IMR-90 (cell line): ENCODE measurements at regions not wholly inside any gene's neighbourhood (a gene's known extent, or its start where the extent isn't known, plus 50 kb on each side); places are given as distances from the start of the nearest gene placed in this dataset.
A peak's percentile ranks its signal among the peaks of the same experiment; 100 is the strongest.

ENCODE experiments used
- ATAC-seq: fragments of 200-7000 bp; cut with Tn5 transposase; 2 replicates; pipeline ENCODE4 v1.9.1; 2020; ENCODE audit warnings: low read depth, mild to moderate bottlenecking, moderate library complexity
- BruUV-seq: library from RNA; stranded (reverse); fragments of 400-500 nt; replicated peaks from 2 replicates; lab custom pipeline; 2021; lab: Mats Ljungman, UMichigan
- CTCF ChIA-PET: fragments of 300-600 bp; formaldehyde crosslinking; extraction: SDS; loops from one replicate; lab custom pipeline; 2021; ENCODE audit warnings: antibody characterized with exemption; lab: Yijun Ruan, JAX
- POLR2A ChIA-PET: fragments of 300-600 bp; sonication (Branson Sonifier 250); formaldehyde crosslinking; loops from one replicate; lab custom pipeline; 2022; ENCODE audit warnings: antibody characterized with exemption; ENCODE audit not compliant: unreplicated experiment; lab: Charles Lee
- DNase-seq: peaks from one replicate; pipeline ENCODE4 v3.0.0; 2013
- H2AFZ ChIP-seq: replicated peaks from 2 replicates; pipeline ENCODE3; 2013; ENCODE audit warnings: low read length, mild to moderate bottlenecking; ENCODE audit not compliant: poor library complexity
- H2AK5ac ChIP-seq: 2 replicates; pipeline ENCODE4 v1.6.1; 2013; ENCODE audit warnings: low read depth, low read length, inconsistent platforms
- H2AK9ac ChIP-seq: replicated peaks from 2 replicates; pipeline ENCODE3; 2013; ENCODE audit warnings: mild to moderate bottlenecking, low read depth, low read length, moderate library complexity; ENCODE audit not compliant: poor library complexity
- H2BK120ac ChIP-seq: 2 replicates; pipeline ENCODE4 v1.6.1; 2013; ENCODE audit warnings: low read depth, low read length, inconsistent platforms
- H2BK15ac ChIP-seq: 3 replicates; pipeline ENCODE4 v1.6.1; 2013; ENCODE audit warnings: low read depth, low read length, inconsistent platforms
- H2BK20ac ChIP-seq: 2 replicates; pipeline ENCODE4 v1.6.1; 2013; ENCODE audit warnings: low read depth, mild to moderate bottlenecking, inconsistent platforms, low read length, moderate library complexity
- H2BK5ac ChIP-seq: 2 replicates; pipeline ENCODE4 v1.6.1; 2013; ENCODE audit warnings: mild to moderate bottlenecking, low read depth, low read length, inconsistent platforms; ENCODE audit not compliant: poor library complexity, severe bottlenecking
- H3K14ac ChIP-seq: replicated peaks from 2 replicates; pipeline ENCODE4 v1.6.1; 2013; ENCODE audit warnings: low read depth, low read length, inconsistent platforms
- H3K18ac ChIP-seq: 2 replicates; pipeline ENCODE4 v1.6.1; 2013; ENCODE audit warnings: low read depth, low read length, control low read depth
- H3K23ac ChIP-seq: 2 replicates; pipeline ENCODE4 v1.6.1; 2013; ENCODE audit warnings: low read depth, low read length, inconsistent platforms
- H3K27ac ChIP-seq: 2 replicates; pipeline ENCODE4 v1.5.1; 2013; ENCODE audit warnings: mild to moderate bottlenecking, control low read depth, low read length; ENCODE audit not compliant: insufficient read depth
- H3K27me3 ChIP-seq: 2 replicates; pipeline ENCODE4 v1.6.1; 2013; ENCODE audit warnings: low read length; ENCODE audit not compliant: control insufficient read depth, insufficient read depth
- H3K36me3 ChIP-seq: 2 replicates; pipeline ENCODE4 v1.6.1; 2013; ENCODE audit warnings: low read length, mixed read lengths; ENCODE audit not compliant: control insufficient read depth, insufficient read depth
- H3K4ac ChIP-seq: 2 replicates; pipeline ENCODE4 v1.6.1; 2013; ENCODE audit warnings: low read depth, low read length, inconsistent platforms
- H3K4me1 ChIP-seq: 2 replicates; pipeline ENCODE4 v1.6.1; 2013; ENCODE audit warnings: low read length, mixed read lengths; ENCODE audit not compliant: control insufficient read depth, insufficient read depth
- H3K4me2 ChIP-seq: 2 replicates; pipeline ENCODE4 v1.6.1; 2013; ENCODE audit warnings: low read depth, mild to moderate bottlenecking, control low read depth, low read length, moderate library complexity
- H3K4me3 ChIP-seq: 2 replicates; pipeline ENCODE4 v1.5.1; 2013; ENCODE audit warnings: low read depth, mild to moderate bottlenecking, control low read depth, low read length, moderate library complexity; ENCODE audit not compliant: insufficient read depth
- H3K56ac ChIP-seq: 2 replicates; pipeline ENCODE4 v1.6.1; 2013; ENCODE audit warnings: low read length, inconsistent platforms; ENCODE audit not compliant: insufficient read depth; ENCODE audit errors: extremely low read depth
- H3K79me1 ChIP-seq, 2 experiments: 2 replicates each; pipeline ENCODE4 v1.6.1; 2013; ENCODE audit warnings: low read length in 2 of 2, inconsistent platforms in 1 of 2, low read depth in 1 of 2
- H3K9ac ChIP-seq: 2 replicates; pipeline ENCODE4 v1.6.1; 2013; ENCODE audit warnings: low read depth, low read length, control low read depth
- H3K9me1 ChIP-seq: 2 replicates; pipeline ENCODE4 v1.6.1; 2013; ENCODE audit warnings: low read length, inconsistent platforms; ENCODE audit not compliant: insufficient read depth
- H3K9me3 ChIP-seq: 2 replicates; pipeline ENCODE4 v1.6.1; 2013; ENCODE audit warnings: low read length; ENCODE audit not compliant: control insufficient read depth, insufficient read depth
- H4K20me1 ChIP-seq: 2 replicates; pipeline ENCODE4 v1.6.1; 2013; ENCODE audit warnings: low read length, inconsistent platforms; ENCODE audit not compliant: insufficient read depth
- H4K5ac ChIP-seq: 2 replicates; pipeline ENCODE4 v1.6.1; 2013; ENCODE audit warnings: mild to moderate bottlenecking, low read depth, low read length, control low read depth
- H4K8ac ChIP-seq, 2 experiments: 2 replicates each; pipeline ENCODE4 v1.6.1; 2013; ENCODE audit warnings: low read depth in 2 of 2, low read length in 2 of 2, control low read depth in 1 of 2, inconsistent platforms in 1 of 2
- H4K91ac ChIP-seq: 2 replicates; pipeline ENCODE4 v1.6.1; 2013; ENCODE audit warnings: low read depth, low read length, inconsistent platforms; ENCODE audit not compliant: insufficient read depth
- BHLHE40 ChIP-seq: fragments of 150-350 bp; IDR thresholded peaks from 2 replicates; pipeline ENCODE4 v1.6.1; 2016; ENCODE audit warnings: mild to moderate bottlenecking, low read depth, low read length
- CHD1 ChIP-seq: IDR thresholded peaks from 2 replicates; pipeline ENCODE4 v1.6.1; 2012; ENCODE audit warnings: low read depth, low read length, improper control_type of control experiment
- ELK1 ChIP-seq: fragments of 150-350 bp; IDR thresholded peaks from 2 replicates; pipeline ENCODE4 v1.6.1; 2016; ENCODE audit warnings: low read depth, mild to moderate bottlenecking, low read length, moderate library complexity, borderline replicate concordance
- FOS ChIP-seq: fragments of 150-350 bp; IDR thresholded peaks from 2 replicates; pipeline ENCODE4 v1.6.1; 2016; ENCODE audit warnings: low read depth, low read length
- MAFK ChIP-seq: IDR thresholded peaks from 2 replicates; pipeline ENCODE4 v1.6.1; 2012; ENCODE audit warnings: low read depth, low read length, improper control_type of control experiment
- MAZ ChIP-seq: IDR thresholded peaks from 2 replicates; pipeline ENCODE4 v1.6.1; 2012; ENCODE audit warnings: low read depth, mild to moderate bottlenecking, low read length, improper control_type of control experiment, moderate library complexity, borderline replicate concordance
- MXI1 ChIP-seq: IDR thresholded peaks from 2 replicates; pipeline ENCODE4 v1.6.1; 2012; ENCODE audit warnings: low read depth, mild to moderate bottlenecking, low read length, moderate library complexity, borderline replicate concordance
- NFE2L2 ChIP-seq: fragments of 150-350 bp; IDR thresholded peaks from 2 replicates; pipeline ENCODE4 v1.6.1; 2016; ENCODE audit warnings: low read depth, mild to moderate bottlenecking, low read length
- POLR2A ChIP-seq: IDR thresholded peaks from 2 replicates; pipeline ENCODE4 v1.6.1; 2012; ENCODE audit warnings: mild to moderate bottlenecking, low read depth, low read length
- RAD21 ChIP-seq: IDR thresholded peaks from 2 replicates; pipeline ENCODE4 v1.6.1; 2012; ENCODE audit warnings: low read length, improper control_type of control experiment
- RCOR1 ChIP-seq: IDR thresholded peaks from 2 replicates; pipeline ENCODE4 v1.6.1; 2012; ENCODE audit warnings: mild to moderate bottlenecking, low read length, improper control_type of control experiment; ENCODE audit not compliant: insufficient replicate concordance
- RFX5 ChIP-seq: IDR thresholded peaks from 2 replicates; pipeline ENCODE4 v1.8.0; 2012; ENCODE audit warnings: low read depth, mild to moderate bottlenecking, low read length, moderate library complexity
- SMC3 ChIP-seq: fragments of 150-350 bp; IDR thresholded peaks from 2 replicates; pipeline ENCODE4 v1.6.1; 2016; ENCODE audit warnings: low read depth, mild to moderate bottlenecking, antibody characterized with exemption, low read length, moderate library complexity
- WGBS, 2 experiments: methylation state at CpG; one replicate each; pipeline versions ENCODE4 v1.1.5 to v1.1.7; 2013; ENCODE audit warnings: missing lambda C conversion rate in 2 of 2; ENCODE audit not compliant: insufficient read length in 1 of 2; ENCODE audit errors: extremely low coverage in 2 of 2; 5-methylcytosine and 5-hydroxymethylcytosine counted together
- dilution Hi-C: fragments of 300-500 bp; cut with HindIII; formaldehyde crosslinking; loops from one replicate; pipeline ENCODE4 v1.14.3; 2018; ENCODE audit warnings: low sequenced_read_pairs; ENCODE audit not compliant: unreplicated experiment
- in situ Hi-C: fragments of 300-500 bp; cut with MboI; formaldehyde crosslinking; loops from 3 replicates; pipeline ENCODE4 v1.14.3; 2019; ENCODE audit warnings: low sequenced_read_pairs, inconsistent platforms, mixed read lengths
- intact Hi-C: fragments of 100-400 bp; cut with micrococcal nuclease; formaldehyde crosslinking; loops from 2 replicates; pipeline ENCODE4 v1.10.0; 2022
- TF ChIP-seq, protein P1 (sequence below): conservative IDR thresholded peaks from 2 replicates; pipeline ENCODE4 v1.5.1; 2012; ENCODE audit warnings: mild to moderate bottlenecking, low read depth, low read length, improper control_type of control experiment
- TF ChIP-seq, protein P2 (sequence below): fragments of 150-350 bp; IDR thresholded peaks from 2 replicates; pipeline ENCODE4 v1.6.1; 2017; ENCODE audit warnings: mild to moderate bottlenecking, antibody characterized with exemption, low read length, low read depth

GRCh38 chr2:64348386-64349130 lies 105.4 kb upstream of the LGALSL start:
- H3K4me3 ChIP-seq, result no peak overlapping the region
- H3K9me3 ChIP-seq, result no peaks in the 10 kb centered on the region
- no TSS peak for BruUV-seq
- no peaks in the 10 kb centered on the region for H3K9me1 ChIP-seq
- H3K27me3 ChIP-seq, result peaks cover 14% of the 10 kb centered on the region
- no peak overlapping the region for H3K23ac ChIP-seq
- no peaks in the 10 kb centered on the region for H3K79me1 ChIP-seq
- H2AK9ac ChIP-seq, result no peak overlapping the region
- intact Hi-C loops, result no loop called here
- WGBS, 2 experiments, result no CpG with 5 or more reads among the region's 6 CpGs
- DNase-seq (peak; percentile 25), ATAC-seq (peak; percentile 54; the same call in 1 of the 2 replicates)
- H3K56ac ChIP-seq, result no peak overlapping the region
- no peak overlapping the region for H3K18ac ChIP-seq
- no peak overlapping the region for H4K5ac ChIP-seq
- no peak overlapping the region for H2BK20ac ChIP-seq
- CTCF ChIA-PET, result interaction anchor here (1.5 to 1.6 kb wide), 2 partner anchors 18 to 140 kb away, joined by 3 to 4 read pairs; no protein-coding TSS in a partner anchor
- no peak overlapping the region for H2AK5ac ChIP-seq
- POLR2A ChIA-PET, result no interaction called here
- peaks cover 1% of the 10 kb centered on the region; the same call in 1 of the 2 replicates for H3K4me1 ChIP-seq
- no peak overlapping the region for H4K8ac ChIP-seq
- no peak overlapping the region for H2BK120ac ChIP-seq
- H3K14ac ChIP-seq, result no peak overlapping the region
- no peak overlapping the region for H2AFZ ChIP-seq
- no peak overlapping the region for H3K27ac ChIP-seq
- H3K36me3 ChIP-seq, result no peaks in the 10 kb centered on the region
- no peak overlapping the region for H2BK15ac ChIP-seq
- no peak overlapping the region for H3K4ac ChIP-seq
- no peak overlapping the region for H2BK5ac ChIP-seq
- H3K9ac ChIP-seq, result no peak overlapping the region
- dilution Hi-C loops, result no loop called here
- in situ Hi-C loops, result loop anchor here (25.0 kb wide), 1 partner anchor 689 kb away; no protein-coding TSS in a partner anchor
- no peak overlapping the region for H4K91ac ChIP-seq
- no peaks in the 10 kb centered on the region for H4K20me1 ChIP-seq
- peak overlapping the region; percentile 14; the same call in 1 of the 2 replicates for H3K4me2 ChIP-seq
- TF ChIP-seq MAFK (no peak), MAZ (no peak), NFE2L2 (no peak), SMC3 (no peak), FOS (no peak), RCOR1 (no peak), CHD1 (no peak), MXI1 (no peak), POLR2A (no peak), BHLHE40 (no peak), RFX5 (no peak), RAD21 (no peak), ELK1 (no peak)
- TF ChIP-seq, protein P1, sequence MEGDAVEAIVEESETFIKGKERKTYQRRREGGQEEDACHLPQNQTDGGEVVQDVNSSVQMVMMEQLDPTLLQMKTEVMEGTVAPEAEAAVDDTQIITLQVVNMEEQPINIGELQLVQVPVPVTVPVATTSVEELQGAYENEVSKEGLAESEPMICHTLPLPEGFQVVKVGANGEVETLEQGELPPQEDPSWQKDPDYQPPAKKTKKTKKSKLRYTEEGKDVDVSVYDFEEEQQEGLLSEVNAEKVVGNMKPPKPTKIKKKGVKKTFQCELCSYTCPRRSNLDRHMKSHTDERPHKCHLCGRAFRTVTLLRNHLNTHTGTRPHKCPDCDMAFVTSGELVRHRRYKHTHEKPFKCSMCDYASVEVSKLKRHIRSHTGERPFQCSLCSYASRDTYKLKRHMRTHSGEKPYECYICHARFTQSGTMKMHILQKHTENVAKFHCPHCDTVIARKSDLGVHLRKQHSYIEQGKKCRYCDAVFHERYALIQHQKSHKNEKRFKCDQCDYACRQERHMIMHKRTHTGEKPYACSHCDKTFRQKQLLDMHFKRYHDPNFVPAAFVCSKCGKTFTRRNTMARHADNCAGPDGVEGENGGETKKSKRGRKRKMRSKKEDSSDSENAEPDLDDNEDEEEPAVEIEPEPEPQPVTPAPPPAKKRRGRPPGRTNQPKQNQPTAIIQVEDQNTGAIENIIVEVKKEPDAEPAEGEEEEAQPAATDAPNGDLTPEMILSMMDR, result no peak
- TF ChIP-seq, protein P2, sequence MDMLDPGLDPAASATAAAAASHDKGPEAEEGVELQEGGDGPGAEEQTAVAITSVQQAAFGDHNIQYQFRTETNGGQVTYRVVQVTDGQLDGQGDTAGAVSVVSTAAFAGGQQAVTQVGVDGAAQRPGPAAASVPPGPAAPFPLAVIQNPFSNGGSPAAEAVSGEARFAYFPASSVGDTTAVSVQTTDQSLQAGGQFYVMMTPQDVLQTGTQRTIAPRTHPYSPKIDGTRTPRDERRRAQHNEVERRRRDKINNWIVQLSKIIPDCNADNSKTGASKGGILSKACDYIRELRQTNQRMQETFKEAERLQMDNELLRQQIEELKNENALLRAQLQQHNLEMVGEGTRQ, result no peak
